Loucy (cell line): ENCODE measurements at regions not wholly inside any gene's neighbourhood (a gene's known extent, or its start where the extent isn't known, plus 50 kb on each side); places are given as distances from the start of the nearest gene placed in this dataset.

Source experiments
- EZH2phosphoT487 ChIP-seq: fragments of 200-600 bp; IDR thresholded peaks from 2 replicates; pipeline ENCODE4 v1.6.1; 2018; ENCODE audit warnings: antibody characterized with exemption, mild to moderate bottlenecking, moderate library complexity, borderline replicate concordance
- TF ChIP-seq, protein P1 (sequence below): fragments of 200-600 bp; sonication (generic); conservative IDR thresholded peaks from 2 replicates; pipeline ENCODE4 v1.5.1; 2014; ENCODE audit warnings: mild to moderate bottlenecking, antibody characterized with exemption, low read length

DNA sequence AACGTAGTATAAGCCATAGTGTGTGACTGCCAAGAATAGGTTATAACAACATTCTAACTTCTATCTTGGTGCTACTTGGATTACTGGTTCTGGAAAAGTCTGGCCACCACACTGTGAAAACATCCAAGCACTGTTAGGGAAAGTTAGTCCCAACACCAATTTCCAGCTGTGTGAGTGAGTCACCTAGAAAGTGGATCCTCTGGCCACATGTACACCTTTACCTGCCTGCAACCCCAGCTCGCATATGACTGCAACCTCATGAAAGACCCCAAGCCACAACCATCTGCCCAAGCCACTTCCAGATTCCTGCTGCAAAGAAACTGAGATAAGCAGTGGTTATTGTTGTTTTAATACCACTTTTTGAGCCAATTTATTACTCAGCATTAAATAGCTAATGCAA, 404.5 kb downstream of the KCTD12 start:
- TF ChIP-seq, protein P1, sequence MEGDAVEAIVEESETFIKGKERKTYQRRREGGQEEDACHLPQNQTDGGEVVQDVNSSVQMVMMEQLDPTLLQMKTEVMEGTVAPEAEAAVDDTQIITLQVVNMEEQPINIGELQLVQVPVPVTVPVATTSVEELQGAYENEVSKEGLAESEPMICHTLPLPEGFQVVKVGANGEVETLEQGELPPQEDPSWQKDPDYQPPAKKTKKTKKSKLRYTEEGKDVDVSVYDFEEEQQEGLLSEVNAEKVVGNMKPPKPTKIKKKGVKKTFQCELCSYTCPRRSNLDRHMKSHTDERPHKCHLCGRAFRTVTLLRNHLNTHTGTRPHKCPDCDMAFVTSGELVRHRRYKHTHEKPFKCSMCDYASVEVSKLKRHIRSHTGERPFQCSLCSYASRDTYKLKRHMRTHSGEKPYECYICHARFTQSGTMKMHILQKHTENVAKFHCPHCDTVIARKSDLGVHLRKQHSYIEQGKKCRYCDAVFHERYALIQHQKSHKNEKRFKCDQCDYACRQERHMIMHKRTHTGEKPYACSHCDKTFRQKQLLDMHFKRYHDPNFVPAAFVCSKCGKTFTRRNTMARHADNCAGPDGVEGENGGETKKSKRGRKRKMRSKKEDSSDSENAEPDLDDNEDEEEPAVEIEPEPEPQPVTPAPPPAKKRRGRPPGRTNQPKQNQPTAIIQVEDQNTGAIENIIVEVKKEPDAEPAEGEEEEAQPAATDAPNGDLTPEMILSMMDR: no peak
- no peak for TF ChIP-seq EZH2phosphoT487
